ENCODE measurements at regions not wholly inside any gene's neighbourhood (a gene's known extent, or its start where the extent isn't known, plus 50 kb on each side); places are given as distances from the start of the nearest gene placed in this dataset.

- no peak for TF ChIP-seq TFE3 (CRISPR knock-in tag; IDR thresholded peaks at IDR 0.05)
Measured at GRCh38 chr2:225317186-225317585, 82.3 kb upstream of the NYAP2 start (continued).

GRCh38 chr2:225310745-225311144 lies 88.8 kb upstream of the NYAP2 start:
- ATAC-seq (no peak), FAIRE-seq (no peak), DNase-seq (ENCODE audit: extremely low read depth in 1 of 4, low spot score in 3 of 4) (no peak)
- Histone ChIP-seq H3K79me2 (ENCODE audit: control insufficient read depth, insufficient read depth, low read length) (no peaks in the 10 kb centered on the region), H3K27me3 (ENCODE audit: control insufficient read depth in 2 of 2, insufficient read depth in 2 of 2, low read length in 2 of 2) (no peaks in the 10 kb centered on the region), H3K9me1 (ENCODE audit: control insufficient read depth, insufficient read depth, low read length) (no peaks in the 10 kb centered on the region), H3K36me3 (ENCODE audit: control insufficient read depth, insufficient read depth, low read length) (no peaks in the 10 kb centered on the region), H3K9ac (ENCODE audit: insufficient read depth in 1 of 2, low read depth in 2 of 2, low read length in 2 of 2) (no peak overlapping the region), H3K4me1 (replicated peaks in 1 of 2; ENCODE audit: control insufficient read depth in 2 of 2, insufficient read depth in 2 of 2, low read length in 2 of 2) (no peaks in the 10 kb centered on the region), H3K4me3 (no peak overlapping the region), H3K4me2 (ENCODE audit: insufficient read depth, low read length) (no peak overlapping the region), H3K27ac (ENCODE audit: extremely low read depth, low read depth, low read length) (no peak overlapping the region), H3K9me3 (replicated peaks; ENCODE audit: control insufficient read depth, insufficient read depth, low read depth, low read length) (no peaks in the 10 kb centered on the region), H2AFZ (ENCODE audit: low read depth, low read length) (no peak overlapping the region), H4K20me1 (replicated peaks; ENCODE audit: control insufficient read depth, insufficient read depth, low read length) (no peaks in the 10 kb centered on the region)
- in situ Hi-C loops (cut with MboI) (no loop called here), intact Hi-C loops (cut with micrococcal nuclease) (no loop called here)
- no TSS peak for BruUV-seq (replicated peaks)
- ChIA-PET POLR2A (no interaction called here), CTCF (ENCODE audit: low intra/inter-chr PET ratio) (no interaction called here)
- TF ChIP-seq DIDO1 (tag; IDR thresholded peaks at IDR 0.05; ENCODE audit: low read depth) (no peak), PPARD (CRISPR knock-in tag; IDR thresholded peaks at IDR 0.05) (no peak), SRF (CRISPR knock-in tag; IDR thresholded peaks at IDR 0.05) (no peak), POLR2AphosphoS5 (IDR thresholded peaks at IDR 0.05; ENCODE audit: control insufficient read depth, insufficient read depth, low read depth, low read length) (no peak), NCOA4 (IDR thresholded peaks at IDR 0.05; ENCODE audit: partially characterized antibody) (no peak), MTF1 (CRISPR knock-in tag; IDR thresholded peaks at IDR 0.05; ENCODE audit: borderline replicate concordance) (no peak), ZMIZ1 (IDR thresholded peaks at IDR 0.05; ENCODE audit: low read depth in 2 of 2, low read length in 2 of 2) (no peak), NFE2 (IDR thresholded peaks at IDR 0.05; ENCODE audit: low read depth) (no peak), NCOA6 (IDR thresholded peaks at IDR 0.05) (no peak), HDAC6 (IDR thresholded peaks at IDR 0.05; ENCODE audit: low read depth, low read length) (no peak), HNRNPLL (IDR thresholded peaks at IDR 0.05; ENCODE audit: low read depth, low read length, poor library complexity, severe bottlenecking) (no peak), FOXJ2 (tag; IDR thresholded peaks at IDR 0.05) (no peak), GTF3C2 (IDR thresholded peaks at IDR 0.05; ENCODE audit: borderline replicate concordance, extremely low read depth, insufficient read length) (no peak)
